ENCODE measurements at regions not wholly inside any gene's neighbourhood (a gene's known extent, or its start where the extent isn't known, plus 50 kb on each side); places are given as distances from the start of the nearest gene placed in this dataset.

- no peak overlapping the region for H3K27ac ChIP-seq (ENCODE audit: low read depth in 1 of 2, low read length in 2 of 2)
- H3K9ac ChIP-seq (ENCODE audit: low read depth in 1 of 2, low read length in 2 of 2) = no peak overlapping the region
- H3K27me3 ChIP-seq (ENCODE audit: control insufficient read depth in 4 of 4, insufficient read depth in 4 of 4, low read length in 3 of 4) = peaks cover 0 to 8% (median 0%) of the 10 kb centered on the region in 4 donors
- no peak overlapping the region for H3K4me3 ChIP-seq (ENCODE audit: low read depth in 1 of 3, low read length in 3 of 3)
- no peaks in the 10 kb centered on the region for H3K4me1 ChIP-seq (ENCODE audit: control insufficient read depth in 4 of 4, insufficient read depth in 4 of 4, low read length in 3 of 4)
- DNase-seq (ENCODE audit: low spot score) = no peak
- no peaks in the 10 kb centered on the region for H3K36me3 ChIP-seq (ENCODE audit: control insufficient read depth in 4 of 4, insufficient read depth in 3 of 4, low read depth in 1 of 4, low read length in 3 of 4)
- 82% methylated on average over 3 of the region's 3 CpGs for WGBS
- H3K9me3 ChIP-seq (ENCODE audit: control insufficient read depth in 4 of 4, low read length in 3 of 4) = no peaks in the 10 kb centered on the region
- no peak for TF ChIP-seq RAD21 (IDR thresholded peaks at IDR 0.05)
- TF ChIP-seq HNF4A (conservative IDR thresholded peaks at IDR 0.05) = no peak
- TF ChIP-seq GABPA (IDR thresholded peaks at IDR 0.05 in 1 of 2, conservative IDR thresholded peaks at IDR 0.05 in 1 of 2) = no peak
- no peak for TF ChIP-seq FOXA2 (IDR thresholded peaks at IDR 0.05)
- TF ChIP-seq, protein P1, sequence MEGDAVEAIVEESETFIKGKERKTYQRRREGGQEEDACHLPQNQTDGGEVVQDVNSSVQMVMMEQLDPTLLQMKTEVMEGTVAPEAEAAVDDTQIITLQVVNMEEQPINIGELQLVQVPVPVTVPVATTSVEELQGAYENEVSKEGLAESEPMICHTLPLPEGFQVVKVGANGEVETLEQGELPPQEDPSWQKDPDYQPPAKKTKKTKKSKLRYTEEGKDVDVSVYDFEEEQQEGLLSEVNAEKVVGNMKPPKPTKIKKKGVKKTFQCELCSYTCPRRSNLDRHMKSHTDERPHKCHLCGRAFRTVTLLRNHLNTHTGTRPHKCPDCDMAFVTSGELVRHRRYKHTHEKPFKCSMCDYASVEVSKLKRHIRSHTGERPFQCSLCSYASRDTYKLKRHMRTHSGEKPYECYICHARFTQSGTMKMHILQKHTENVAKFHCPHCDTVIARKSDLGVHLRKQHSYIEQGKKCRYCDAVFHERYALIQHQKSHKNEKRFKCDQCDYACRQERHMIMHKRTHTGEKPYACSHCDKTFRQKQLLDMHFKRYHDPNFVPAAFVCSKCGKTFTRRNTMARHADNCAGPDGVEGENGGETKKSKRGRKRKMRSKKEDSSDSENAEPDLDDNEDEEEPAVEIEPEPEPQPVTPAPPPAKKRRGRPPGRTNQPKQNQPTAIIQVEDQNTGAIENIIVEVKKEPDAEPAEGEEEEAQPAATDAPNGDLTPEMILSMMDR (IDR thresholded peaks at IDR 0.05; ENCODE audit: low read depth, low read length, missing input control) = no peak
- TF ChIP-seq, protein P2, sequence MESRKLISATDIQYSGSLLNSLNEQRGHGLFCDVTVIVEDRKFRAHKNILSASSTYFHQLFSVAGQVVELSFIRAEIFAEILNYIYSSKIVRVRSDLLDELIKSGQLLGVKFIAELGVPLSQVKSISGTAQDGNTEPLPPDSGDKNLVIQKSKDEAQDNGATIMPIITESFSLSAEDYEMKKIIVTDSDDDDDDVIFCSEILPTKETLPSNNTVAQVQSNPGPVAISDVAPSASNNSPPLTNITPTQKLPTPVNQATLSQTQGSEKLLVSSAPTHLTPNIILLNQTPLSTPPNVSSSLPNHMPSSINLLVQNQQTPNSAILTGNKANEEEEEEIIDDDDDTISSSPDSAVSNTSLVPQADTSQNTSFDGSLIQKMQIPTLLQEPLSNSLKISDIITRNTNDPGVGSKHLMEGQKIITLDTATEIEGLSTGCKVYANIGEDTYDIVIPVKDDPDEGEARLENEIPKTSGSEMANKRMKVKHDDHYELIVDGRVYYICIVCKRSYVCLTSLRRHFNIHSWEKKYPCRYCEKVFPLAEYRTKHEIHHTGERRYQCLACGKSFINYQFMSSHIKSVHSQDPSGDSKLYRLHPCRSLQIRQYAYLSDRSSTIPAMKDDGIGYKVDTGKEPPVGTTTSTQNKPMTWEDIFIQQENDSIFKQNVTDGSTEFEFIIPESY (IDR thresholded peaks at IDR 0.05) = no peak
- no peak for TF ChIP-seq FOXA1 (IDR thresholded peaks at IDR 0.05)
- no peak for TF ChIP-seq EGR1 (IDR thresholded peaks at IDR 0.05; ENCODE audit: low read depth in 2 of 2)
- no peak for TF ChIP-seq NR2F2 (IDR thresholded peaks at IDR 0.05)
- no peak for TF ChIP-seq RXRA (IDR thresholded peaks at IDR 0.05)
Measured at GRCh38 chr4:14441561-14441960, 560.7 kb upstream of the CPEB2 start.

DNA sequence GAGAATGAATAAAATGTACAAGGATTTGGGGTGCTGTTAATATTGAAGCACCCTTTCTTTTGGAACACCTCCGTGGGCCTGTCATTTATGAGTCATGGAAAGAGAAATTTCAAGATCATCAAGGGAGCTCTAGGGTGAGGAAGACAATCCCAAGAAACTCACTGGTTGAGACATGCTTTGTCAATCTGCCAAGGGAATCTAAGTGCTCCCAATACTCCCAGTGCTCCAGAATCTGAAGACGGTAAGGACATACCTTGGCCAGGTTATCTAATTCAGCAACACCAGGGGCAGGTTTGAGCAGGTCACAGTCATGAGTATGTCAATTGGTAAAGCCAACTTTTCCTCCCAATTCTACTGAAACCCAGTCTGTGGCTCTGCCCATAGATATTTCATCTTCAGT lies 556.4 kb upstream of the CPEB2 start:
- Histone ChIP-seq H3K4me3 (ENCODE audit: low read depth in 1 of 3, low read length in 3 of 3) (no peak overlapping the region), H3K27ac (ENCODE audit: low read depth in 1 of 2, low read length in 2 of 2) (no peak overlapping the region), H3K36me3 (ENCODE audit: control insufficient read depth in 4 of 4, insufficient read depth in 3 of 4, low read depth in 1 of 4, low read length in 3 of 4) (no peaks in the 10 kb centered on the region), H3K9me3 (ENCODE audit: control insufficient read depth in 4 of 4, low read length in 3 of 4) (no peaks in the 10 kb centered on the region), H3K4me1 (ENCODE audit: control insufficient read depth in 4 of 4, insufficient read depth in 4 of 4, low read length in 3 of 4) (no peaks in the 10 kb centered on the region), H3K27me3 (ENCODE audit: control insufficient read depth in 4 of 4, insufficient read depth in 4 of 4, low read length in 3 of 4) (peaks cover 0 to 12% (median 0%) of the 10 kb centered on the region in 4 donors), H3K9ac (ENCODE audit: low read depth in 1 of 2, low read length in 2 of 2) (no peak overlapping the region)
- DNase-seq (ENCODE audit: low spot score) = no peak
- TF ChIP-seq RAD21 (IDR thresholded peaks at IDR 0.05) = no peak
- TF ChIP-seq TAF1 (conservative IDR thresholded peaks at IDR 0.05) = no peak
- no peak for TF ChIP-seq YY1 (IDR thresholded peaks at IDR 0.05)
- TF ChIP-seq FOXA1 (IDR thresholded peaks at IDR 0.05) = no peak
- TF ChIP-seq NR2F2 (IDR thresholded peaks at IDR 0.05) = no peak
- no peak for TF ChIP-seq SP1 (IDR thresholded peaks at IDR 0.05)
- no peak for TF ChIP-seq RXRA (IDR thresholded peaks at IDR 0.05)
- TF ChIP-seq ATF3 (IDR thresholded peaks at IDR 0.05) = no peak
- no peak for TF ChIP-seq JUND (IDR thresholded peaks at IDR 0.05)
- TF ChIP-seq HNF4A (conservative IDR thresholded peaks at IDR 0.05) = no peak
- TF ChIP-seq, protein P3, sequence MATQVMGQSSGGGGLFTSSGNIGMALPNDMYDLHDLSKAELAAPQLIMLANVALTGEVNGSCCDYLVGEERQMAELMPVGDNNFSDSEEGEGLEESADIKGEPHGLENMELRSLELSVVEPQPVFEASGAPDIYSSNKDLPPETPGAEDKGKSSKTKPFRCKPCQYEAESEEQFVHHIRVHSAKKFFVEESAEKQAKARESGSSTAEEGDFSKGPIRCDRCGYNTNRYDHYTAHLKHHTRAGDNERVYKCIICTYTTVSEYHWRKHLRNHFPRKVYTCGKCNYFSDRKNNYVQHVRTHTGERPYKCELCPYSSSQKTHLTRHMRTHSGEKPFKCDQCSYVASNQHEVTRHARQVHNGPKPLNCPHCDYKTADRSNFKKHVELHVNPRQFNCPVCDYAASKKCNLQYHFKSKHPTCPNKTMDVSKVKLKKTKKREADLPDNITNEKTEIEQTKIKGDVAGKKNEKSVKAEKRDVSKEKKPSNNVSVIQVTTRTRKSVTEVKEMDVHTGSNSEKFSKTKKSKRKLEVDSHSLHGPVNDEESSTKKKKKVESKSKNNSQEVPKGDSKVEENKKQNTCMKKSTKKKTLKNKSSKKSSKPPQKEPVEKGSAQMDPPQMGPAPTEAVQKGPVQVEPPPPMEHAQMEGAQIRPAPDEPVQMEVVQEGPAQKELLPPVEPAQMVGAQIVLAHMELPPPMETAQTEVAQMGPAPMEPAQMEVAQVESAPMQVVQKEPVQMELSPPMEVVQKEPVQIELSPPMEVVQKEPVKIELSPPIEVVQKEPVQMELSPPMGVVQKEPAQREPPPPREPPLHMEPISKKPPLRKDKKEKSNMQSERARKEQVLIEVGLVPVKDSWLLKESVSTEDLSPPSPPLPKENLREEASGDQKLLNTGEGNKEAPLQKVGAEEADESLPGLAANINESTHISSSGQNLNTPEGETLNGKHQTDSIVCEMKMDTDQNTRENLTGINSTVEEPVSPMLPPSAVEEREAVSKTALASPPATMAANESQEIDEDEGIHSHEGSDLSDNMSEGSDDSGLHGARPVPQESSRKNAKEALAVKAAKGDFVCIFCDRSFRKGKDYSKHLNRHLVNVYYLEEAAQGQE (IDR thresholded peaks at IDR 0.05) = no peak
- no peak for TF ChIP-seq EGR1 (IDR thresholded peaks at IDR 0.05; ENCODE audit: low read depth in 2 of 2)
- TF ChIP-seq, protein P2 (IDR thresholded peaks at IDR 0.05) = no peak
- no peak for TF ChIP-seq GABPA (IDR thresholded peaks at IDR 0.05 in 1 of 2, conservative IDR thresholded peaks at IDR 0.05 in 1 of 2)
- TF ChIP-seq, protein P4, sequence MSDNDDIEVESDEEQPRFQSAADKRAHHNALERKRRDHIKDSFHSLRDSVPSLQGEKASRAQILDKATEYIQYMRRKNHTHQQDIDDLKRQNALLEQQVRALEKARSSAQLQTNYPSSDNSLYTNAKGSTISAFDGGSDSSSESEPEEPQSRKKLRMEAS (IDR thresholded peaks at IDR 0.05) = no peak
- 83% methylated on average over 2 of the region's 2 CpGs for WGBS

Measured in liver (tissue), 8 donors.